ENCODE measurements at regions not wholly inside any gene's neighbourhood (a gene's known extent, or its start where the extent isn't known, plus 50 kb on each side); places are given as distances from the start of the nearest gene placed in this dataset.

DNA sequence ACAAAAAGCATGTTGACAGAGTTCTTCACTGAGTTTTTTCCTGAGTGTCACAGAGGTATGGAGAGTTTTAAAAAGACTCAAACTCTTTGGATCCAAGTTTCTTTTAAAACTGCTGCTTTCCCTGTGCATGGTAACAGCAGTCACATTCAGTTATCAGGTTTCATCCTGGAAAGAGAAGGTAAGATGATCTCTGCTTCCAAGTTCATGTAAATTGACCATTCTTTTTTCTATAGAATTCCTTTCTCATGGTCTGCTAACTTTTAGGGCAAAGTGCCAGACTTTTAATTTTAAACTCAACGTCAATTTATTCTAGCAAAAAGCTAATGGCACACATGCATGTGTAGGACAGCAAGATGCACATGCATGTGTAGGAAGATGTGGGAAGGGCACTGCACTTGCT is 52.5 kb upstream of the PRLR start:
- TF ChIP-seq POLR2A (IDR thresholded peaks at IDR 0.05; ENCODE audit: low read depth, low read length) (no peak), POLR2AphosphoS5 (IDR thresholded peaks at IDR 0.05; ENCODE audit: low read depth, low read length) (no peak), SPI1 (IDR thresholded peaks at IDR 0.05; ENCODE audit: low read depth, low read length) (no peak), TAF1 (IDR thresholded peaks at IDR 0.05; ENCODE audit: low read depth, low read length) (no peak), PAX5 (IDR thresholded peaks at IDR 0.05; ENCODE audit: insufficient read depth, low read length, severe bottlenecking) (no peak)

Data from GM12891 (cell line).